T-helper 2 cell (primary cell): ENCODE measurements at regions not wholly inside any gene's neighbourhood (a gene's known extent, or its start where the extent isn't known, plus 50 kb on each side); places are given as distances from the start of the nearest gene placed in this dataset.
"Not testable (repeated sequence)": the region's sequence is repeated elsewhere in the genome, so short reads cannot be mapped to it uniquely, and the experiment has no call there.

Experiments
- DNase-seq, 5 experiments: peaks; one replicate each; pipeline versions ENCODE4 v3.0.0 to v3.0.0-alpha.2; 2012 to 2022

DNA sequence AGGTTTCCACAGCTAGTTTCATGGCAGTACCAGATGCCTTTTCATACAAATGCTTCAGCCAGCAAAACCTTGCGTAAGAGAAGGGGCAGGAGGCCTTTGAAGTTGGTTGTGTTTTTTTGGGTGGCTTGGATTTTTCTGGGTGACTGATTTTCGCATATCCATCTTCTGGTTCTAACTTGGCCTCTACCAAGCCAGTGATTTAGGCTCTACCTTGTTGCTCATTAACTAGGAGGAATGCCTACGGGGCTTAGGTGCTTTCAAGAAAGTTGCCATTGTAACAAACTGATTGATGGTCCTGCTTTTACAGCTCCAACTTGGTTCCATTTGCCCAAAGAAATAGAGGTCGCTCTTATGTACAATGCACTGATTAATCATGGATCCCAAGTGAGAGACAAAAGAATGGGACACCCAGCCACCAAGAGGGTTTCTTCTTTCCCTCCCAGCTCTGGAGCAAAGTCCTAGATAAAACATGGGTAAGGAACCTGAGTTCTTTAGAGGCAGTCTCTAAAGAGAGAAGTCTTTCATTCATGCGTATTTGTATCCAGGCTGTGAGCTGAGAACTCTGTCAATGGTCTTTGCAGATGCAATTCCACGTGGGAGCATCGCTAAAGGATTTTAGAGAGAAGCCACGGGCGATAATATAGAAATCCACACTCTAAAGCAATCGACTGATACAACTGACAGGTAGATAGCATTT is 92.1 kb upstream of the FGFR2 start:
- no peak for DNase-seq

DNA sequence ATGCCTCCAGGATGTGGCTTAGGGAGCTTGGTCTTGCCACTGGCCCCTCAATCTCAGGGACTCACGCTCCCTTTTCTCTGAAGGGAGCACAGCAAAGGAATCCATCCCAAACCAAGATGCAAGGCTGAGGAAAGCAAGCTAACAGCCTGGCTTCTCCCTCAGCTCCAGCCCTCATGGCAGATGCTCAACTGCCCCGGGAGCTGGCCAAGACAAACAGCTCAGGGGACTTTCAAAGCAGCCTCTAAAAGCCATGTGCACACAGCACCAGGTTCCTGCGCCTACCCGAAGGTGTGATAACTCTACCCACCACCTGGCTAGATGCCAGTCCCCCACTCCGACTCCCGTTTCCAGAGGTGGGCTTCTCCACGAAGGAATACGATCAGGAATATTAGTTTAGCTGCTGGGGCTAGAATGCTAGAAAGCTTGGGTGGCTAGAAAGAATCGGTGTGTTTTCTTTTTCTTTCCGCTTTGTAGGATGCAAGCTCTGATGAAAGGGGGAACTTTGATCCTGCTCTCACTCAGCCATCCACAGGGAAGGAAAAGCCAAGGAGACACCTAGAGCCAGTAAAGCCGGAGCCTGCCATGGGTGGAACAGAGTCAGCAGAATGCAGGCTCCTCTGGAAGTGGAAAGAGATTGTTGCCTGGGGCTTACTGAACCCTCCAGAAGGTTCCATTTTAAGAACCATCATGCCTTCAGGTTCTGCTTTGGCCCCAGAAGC is 89.0 kb upstream of the FGFR2 start:
- no peak for DNase-seq

DNA sequence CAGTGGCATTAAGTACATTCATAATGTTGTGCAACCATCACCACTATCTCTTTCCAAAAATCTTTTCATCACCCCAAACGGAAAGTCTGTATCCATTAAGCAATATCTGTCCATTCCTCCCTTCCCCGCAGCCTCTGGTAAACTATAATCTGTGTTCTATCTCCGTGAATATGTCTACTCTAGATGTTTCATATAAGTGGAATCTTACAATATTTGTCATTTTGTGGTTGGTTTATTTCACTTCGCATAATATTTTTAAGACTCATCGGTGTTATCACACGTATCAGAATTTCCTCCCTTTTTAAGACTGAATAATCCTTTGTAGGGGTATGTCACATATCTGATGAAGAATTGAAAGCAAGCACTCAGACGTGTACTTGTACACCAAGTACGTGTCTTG is 86.0 kb upstream of the FGFR2 start:
- no peak for DNase-seq

DNA sequence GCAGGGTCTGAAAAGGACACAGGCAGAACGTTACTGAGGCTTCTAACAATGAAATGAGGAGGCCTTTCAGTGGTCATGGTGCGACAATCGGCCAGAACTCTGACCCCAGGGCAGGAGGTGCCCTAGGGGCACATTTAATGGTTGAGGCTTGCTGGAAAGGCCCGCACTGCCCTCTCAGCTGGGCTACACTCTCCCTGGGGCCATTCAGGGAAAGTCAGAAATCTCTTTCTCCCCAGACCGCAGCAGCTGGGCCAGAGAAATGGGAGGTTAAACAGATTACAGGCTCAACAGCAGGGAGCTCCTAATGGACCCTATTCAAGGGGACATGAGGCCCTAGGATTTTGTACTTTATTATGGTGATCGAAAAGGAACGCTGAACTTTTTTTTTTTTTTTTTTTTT is 85.6 kb upstream of the FGFR2 start:
- DNase-seq = no peak

DNA sequence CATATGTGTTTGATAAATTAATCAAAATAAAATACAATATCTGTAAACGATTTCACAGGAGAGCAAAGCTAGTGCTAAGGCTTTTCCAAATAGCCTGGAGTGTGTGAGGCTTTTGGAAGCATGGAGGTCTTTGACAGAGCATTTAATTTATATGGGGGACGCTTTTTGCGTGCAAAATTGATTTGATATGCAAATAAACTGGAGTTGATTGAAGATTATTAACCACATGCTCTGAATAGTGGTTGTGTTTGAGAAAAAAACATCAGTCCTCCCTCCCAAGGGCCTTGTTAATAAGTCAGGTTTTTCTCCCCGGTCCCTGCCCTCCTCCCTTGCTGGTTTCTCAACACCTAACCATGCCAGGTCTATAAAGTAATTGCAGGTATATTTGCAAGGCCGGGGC is 85.1 kb upstream of the FGFR2 start:
- no peak for DNase-seq

DNA sequence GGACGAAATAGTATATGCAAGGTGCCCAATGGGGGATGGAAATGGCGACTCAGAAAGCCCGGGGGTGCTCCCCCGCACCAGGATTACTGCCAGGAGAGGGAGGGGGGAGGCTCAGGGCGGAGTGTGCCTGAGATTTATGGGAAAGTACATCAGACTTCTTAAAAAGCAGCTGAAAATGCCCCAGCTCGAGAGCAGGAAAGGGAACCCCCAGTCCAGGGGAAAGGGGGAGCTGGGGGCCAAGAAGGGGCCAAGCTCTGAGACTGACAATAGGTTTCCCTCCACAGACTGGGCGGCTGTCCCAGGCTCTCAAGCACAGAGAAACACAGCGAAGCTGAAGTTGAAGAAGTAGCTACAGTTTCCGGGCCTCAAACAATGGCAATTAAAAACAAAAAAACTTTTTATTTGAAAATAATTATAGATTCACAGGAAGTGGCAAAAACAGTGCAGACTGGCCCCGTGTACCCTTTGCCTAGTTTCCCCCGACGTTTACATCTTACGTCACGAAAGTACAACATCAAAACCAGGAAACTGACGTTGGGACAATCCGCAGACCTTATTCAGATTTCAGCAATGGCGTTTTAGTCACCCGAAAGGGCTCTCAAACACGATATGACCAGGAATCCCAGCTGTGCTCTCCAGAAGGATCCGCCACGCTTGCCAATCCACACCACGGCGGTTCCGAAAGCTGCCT is 83.9 kb upstream of the FGFR2 start:
- no peak for DNase-seq

DNA sequence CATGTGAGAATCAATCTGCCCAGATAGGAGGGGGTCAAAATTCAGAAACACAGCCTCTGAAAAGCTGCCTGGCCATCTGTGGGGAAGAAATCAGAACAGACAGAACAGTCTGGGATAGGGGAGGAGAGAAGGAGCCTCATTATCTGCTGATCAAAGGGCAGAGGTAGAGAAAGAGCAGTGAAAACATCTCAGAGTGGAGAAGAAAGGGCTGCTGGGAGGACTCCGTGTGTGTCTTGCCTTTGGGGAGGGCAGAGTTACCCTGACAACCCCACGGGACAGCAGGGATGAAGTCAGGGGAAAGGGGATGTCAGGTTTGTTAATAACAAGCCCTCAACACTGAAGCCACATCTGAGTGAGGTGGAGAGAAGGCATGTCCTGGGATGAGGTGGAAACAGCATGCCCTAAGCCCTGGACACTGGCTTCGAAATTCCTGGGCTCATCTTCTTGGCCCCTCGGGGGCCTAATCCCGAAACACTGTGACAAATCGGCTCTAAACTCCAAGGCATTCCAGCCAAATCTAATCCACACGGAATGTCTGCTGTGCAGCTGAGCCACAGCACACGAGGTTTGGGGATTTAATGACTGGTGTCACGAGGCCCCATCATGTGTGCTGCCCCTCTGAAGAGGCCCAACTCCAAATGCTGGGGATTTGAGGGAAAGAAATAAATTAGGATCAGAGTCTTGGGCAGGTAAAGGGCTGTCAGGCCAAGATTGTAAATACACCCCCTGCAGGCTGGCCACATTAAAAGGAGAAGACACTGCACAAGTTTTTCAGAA is 82.8 kb upstream of the FGFR2 start:
- DNase-seq = no peak

DNA sequence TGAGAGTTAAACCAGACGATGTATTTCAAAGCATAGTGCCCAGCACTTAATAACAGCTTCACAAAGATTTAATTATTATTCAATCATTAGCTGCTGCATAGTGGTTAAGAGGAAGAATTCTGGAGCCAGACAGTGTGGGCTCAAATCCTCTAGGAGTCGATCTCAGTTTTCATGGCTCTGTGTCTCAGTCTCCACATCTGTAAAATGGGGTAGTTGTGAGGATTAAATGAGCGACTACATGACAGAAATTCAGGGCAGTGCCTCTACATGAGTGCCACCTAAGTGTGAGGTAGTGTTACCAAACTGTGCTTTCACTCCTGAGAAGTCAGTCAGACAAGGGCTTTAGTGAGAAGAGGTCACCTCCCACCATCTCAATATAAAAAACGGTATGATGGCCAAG is 81.7 kb upstream of the FGFR2 start:
- no peak for DNase-seq

DNA sequence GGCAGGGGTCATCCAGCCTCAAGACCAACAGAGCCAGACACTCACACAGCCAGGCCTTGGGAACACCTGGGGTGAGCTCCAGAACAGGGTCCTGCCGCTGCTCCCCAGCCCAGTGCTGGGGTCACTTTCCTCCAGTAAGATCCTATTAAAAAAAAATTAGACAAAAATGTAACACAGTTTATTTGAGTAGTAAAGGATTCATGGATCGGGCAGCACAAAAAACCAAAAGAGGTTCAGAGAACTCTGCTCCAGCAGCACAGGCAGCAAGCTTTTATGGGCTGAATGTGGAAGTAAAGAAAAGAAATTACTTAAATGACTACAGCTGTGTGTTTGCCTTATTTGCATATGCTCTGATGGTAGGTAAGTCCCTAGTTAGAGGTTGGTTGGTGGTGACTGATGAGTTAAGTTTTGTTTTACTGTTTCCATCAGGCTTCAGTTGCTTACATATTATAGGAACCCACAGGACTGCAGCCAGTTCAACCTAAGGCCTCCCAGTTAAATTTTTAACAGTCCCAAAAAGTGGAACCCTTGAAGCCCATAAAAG is 80.5 kb upstream of the FGFR2 start:
- no peak for DNase-seq

DNA sequence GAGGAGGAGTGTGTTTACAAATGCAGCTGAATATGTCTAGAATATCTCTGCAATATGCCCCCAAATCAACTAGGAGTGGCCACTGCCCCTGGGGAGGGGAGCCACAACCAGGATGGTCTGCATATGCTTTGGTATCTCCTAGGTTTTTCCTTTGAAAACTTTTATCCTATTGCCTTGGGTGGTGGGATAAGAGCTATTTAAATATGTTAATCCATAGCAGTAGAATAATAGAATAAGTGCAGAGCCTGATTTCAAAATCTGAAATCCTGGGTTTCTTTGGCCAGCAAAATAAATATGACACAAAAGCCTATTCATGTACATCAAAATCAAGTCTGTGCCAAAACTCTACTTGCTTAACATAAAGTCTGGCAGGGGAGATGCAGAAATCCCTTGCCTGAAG is 79.6 kb upstream of the FGFR2 start:
- DNase-seq = no peak

DNA sequence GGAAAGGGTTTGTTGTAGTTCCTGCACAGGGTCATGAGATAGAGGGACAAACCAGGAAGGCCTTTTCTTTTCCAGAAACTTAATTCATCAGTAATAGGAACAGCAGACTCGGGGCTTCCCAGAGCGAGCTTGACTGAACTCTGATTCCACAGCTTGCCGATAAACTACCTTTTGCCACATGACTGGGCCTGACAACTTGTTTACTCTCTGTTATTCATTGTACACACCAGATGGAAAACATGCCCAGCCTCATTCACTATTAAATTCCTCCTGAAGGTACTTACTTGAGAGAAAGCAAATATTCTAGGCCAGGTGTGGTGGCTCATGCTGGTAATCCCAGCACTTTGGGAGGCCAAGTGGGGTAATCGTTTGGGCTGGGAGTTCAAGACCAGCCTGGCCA is 77.1 kb upstream of the FGFR2 start:
- no peak for DNase-seq

DNA sequence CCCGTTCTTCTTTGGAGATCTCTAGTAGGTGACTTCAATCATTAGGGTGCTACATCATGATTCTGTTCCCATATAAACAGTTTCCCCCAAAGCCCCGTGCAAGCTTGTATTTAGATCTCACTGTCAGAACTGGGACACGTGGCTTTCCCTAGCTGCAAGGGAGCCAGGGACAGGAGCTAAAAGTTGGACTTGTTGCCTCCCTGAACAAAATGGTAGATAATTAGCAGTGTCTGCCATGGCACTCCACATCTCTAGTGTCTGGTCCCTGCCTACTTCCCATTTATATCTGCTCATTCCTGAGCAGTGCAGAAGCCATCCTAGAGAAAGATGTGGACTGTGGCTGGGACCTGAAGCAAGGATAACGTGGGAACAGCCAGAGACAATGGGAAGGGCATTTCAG is 76.6 kb upstream of the FGFR2 start:
- no peak for DNase-seq

DNA sequence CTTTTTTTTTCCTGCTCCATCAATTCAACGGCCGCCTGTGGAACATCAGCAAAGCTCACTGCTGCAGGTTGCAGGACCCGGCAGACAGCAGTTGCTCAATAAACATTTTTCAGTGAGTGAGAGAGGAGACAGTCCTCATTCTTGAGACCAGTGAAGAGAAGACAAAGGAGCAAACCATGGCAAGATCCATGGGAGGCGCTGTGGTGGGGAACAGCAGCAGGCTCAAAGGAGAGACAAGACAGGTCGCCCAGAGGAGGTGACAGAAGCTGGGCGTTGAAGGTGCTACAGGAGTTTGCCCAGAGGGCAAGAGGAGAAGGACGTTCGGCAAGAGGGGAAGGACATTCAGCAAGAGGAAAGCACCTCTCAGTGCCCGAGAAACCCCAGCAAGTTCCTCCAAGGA is 74.5 kb upstream of the FGFR2 start:
- DNase-seq = no peak

DNA sequence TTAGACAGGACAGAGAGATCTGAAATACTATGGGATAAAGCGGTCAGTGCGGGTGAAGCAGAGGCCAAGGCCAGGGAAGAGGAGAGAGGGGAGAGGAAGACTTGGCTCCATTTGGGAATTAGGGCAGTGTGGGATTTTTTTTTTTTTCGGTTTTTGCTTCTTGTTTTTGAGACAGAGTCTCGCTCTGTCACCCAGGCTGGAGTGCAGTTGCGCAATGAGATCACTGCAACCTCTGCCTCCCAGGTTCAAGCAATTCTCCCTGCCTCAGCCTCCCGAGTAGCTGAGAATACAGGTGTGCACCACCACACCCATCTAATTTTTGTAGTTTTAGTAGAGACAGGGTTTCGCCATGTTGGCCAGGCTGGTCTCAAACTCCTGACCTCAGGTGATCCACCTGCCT is 71.6 kb upstream of the FGFR2 start:
- DNase-seq = not testable (repeated sequence)

DNA sequence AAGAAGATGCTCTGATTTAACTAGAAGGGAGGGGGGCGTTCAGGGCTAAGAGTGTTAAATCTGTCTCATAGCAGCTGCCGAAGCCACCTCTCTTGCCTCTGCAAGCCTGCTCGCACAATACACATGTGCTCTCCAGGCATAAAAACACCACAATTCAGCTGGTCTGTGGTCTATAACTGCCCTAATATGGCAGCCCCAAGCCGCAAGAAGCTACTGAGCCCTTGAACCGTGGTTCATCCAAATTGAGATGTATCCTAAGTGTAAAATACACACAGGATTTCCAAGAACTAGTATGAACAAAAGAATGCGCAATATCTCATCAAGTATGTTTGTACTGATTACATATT is 70.8 kb upstream of the FGFR2 start:
- DNase-seq = no peak

DNA sequence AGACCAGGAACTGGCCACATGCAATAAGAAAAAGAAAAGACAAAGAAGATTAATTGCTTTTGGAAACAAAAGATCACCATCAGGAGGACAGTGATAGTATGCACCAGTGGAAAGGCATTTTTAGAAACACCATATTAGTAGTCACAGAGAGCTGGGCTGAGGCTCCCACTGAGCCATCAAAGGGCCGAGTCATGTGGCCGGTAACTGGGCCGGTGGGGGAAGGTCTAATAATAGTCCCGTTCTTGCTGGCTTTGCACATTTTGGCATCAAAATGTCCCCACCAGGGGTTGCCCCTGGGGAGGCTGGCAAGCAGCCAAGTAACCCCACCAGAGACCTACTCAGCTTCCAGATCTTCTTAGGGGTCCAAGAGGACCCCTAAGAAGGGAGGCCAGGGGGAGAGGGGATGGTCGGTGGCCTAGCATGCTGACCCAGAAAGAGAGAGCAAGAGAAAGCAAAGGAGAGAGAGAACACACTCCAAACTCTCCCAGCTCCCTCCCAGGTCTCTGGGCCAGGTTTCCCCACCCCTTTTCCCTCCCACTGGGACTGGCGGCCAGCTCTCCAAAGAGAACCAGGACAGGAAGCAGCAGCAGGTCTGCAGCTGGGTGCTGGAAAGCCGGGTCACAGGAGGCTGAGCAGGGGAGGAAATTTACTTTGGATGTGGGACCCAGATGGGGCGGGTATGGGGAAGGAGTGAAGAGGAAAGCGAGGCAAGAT is 70.2 kb upstream of the FGFR2 start:
- DNase-seq = no peak

DNA sequence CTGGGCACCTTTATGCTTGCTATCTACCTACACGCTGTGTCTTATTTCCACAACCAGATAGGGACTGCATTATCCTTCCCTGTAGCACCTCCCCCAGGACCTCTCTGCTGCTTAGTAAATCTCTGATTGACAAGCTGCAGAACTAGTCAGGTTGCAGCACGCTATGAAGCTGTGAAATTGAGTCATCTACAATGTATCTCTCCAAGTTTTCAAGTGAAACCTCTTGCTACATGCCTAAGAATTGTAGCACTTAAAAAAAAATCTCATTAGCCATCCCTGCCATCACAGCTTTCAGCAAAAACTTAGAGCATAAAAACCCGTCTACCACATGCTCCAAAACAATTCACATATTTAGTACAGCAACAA is 69.7 kb upstream of the FGFR2 start:
- no peak for DNase-seq

DNA sequence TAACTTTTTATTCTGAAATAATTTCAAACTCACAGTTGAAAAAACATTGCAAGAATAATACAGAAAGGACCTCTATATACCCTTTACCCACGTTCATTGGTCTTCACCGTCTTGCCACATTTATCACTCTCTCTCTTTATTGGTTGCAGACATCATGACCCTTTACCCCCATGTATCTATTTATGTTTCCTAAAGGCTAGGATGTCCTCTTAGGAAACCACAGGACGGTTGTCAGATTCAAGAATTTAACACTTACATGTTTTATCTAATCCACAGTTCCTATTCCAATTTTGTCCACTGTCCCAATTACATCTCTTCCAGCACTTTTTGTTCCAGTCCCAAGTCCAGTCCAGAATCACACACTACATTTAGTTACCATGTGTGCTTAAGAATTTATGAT is 67.6 kb upstream of the FGFR2 start:
- DNase-seq = no peak

DNA sequence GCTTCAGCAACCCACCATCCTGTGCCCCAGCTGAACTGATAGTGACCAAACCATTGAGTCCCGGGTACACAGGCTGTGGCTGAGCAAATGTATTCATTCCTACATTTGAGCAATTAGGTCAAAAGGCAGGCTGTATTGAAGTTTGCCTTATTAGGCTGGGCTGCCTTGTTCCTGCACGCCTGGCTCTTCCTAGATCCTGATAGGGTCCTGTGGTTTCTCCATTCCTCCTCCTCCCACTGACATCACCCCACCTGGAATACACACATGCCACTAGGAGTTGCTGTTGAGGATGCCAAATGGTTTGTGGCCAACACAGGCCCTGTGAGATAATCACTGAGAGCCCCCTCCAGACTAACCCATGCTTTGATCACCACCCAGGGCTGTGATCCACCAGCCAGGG is 66.4 kb upstream of the FGFR2 start:
- DNase-seq = no peak

DNA sequence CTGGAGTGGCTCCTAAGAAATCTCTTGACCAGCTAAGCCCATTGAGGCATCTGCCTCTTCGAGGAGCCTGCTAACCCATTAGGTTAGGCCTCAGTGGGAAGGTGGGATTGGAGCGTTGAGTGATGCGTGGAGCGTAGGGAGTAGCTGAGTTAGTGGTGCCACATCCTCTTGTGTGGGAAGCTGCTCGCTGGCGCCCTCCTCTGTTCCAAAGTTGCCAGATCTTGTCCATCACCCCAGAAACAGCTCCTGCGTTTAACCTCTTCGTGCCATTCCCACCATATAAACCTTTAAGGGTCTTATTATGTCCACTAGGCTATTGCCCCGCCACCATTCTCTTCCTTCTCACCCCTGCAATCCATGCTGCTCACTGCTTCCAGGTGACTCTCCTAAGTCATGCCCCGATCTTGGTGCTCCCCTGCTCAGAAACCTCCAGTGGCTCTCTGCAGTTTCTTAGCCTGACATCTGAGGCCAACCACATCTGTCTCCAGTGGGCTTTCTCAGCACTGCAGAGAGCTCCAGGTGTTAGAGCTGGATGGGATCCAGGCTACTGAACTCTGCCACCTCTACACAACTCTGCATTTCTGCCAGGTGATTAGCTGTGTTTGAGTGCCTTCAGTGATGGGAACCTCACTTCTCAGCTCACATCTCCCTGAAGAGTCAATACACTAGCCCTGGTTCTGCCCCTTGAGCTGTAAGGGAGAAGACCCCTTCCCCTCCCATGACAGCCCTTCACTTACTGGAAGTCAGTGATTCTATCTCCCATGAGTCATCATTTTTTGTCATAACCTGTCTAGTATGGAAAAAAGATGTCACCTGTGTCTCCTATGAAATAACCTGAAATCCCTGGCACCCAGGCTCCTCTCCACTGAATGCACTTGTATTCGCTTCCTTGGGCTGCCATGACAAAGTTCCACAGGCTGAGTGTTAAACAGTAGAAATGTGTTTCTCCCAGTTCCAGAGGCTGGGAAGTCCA is 65.0 kb upstream of the FGFR2 start:
- peak in 1 of 5 experiments; percentile 21 for DNase-seq

DNA sequence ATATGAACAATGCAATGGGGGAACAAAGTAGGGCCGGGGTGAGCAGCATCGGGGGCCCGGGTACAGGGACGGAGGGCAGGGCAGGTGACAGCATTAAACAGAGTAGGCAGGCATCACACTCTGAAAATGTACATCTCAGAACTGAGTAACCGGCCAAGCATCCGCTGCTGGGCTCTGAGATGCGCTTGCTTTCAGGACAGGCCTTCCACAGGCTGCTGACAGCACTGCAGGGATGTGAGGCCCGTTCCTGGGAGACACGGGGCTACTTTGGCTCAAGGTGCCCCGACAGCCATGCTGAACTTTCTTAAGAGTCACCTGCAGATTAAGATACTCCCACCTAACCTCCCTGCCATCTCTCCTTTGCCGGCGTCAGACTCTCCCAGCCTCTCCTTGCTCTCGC is 64.3 kb upstream of the FGFR2 start:
- DNase-seq = no peak
